ENCODE measurements at regions not wholly inside any gene's neighbourhood (a gene's known extent, or its start where the extent isn't known, plus 50 kb on each side); places are given as distances from the start of the nearest gene placed in this dataset.

DNA sequence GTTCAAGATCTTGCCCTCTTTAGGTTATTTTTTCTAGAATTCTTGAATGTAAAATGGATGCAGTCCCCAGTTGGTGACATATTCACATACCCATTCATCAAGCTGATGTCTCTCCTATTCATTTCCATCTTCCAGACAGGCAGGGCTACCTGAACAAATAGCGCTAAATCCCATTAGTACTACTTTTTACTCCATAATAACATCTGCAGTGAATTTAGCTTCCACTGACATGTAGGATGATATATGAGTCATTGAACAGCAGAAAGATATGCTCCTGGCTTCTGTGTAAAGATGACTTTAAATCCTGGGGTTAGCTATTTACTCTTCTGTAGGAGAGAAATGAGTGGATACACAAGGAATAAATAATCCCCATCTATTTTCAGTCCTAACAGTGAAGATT, 194.7 kb downstream of the RND3 start:
- TF ChIP-seq, protein P1, sequence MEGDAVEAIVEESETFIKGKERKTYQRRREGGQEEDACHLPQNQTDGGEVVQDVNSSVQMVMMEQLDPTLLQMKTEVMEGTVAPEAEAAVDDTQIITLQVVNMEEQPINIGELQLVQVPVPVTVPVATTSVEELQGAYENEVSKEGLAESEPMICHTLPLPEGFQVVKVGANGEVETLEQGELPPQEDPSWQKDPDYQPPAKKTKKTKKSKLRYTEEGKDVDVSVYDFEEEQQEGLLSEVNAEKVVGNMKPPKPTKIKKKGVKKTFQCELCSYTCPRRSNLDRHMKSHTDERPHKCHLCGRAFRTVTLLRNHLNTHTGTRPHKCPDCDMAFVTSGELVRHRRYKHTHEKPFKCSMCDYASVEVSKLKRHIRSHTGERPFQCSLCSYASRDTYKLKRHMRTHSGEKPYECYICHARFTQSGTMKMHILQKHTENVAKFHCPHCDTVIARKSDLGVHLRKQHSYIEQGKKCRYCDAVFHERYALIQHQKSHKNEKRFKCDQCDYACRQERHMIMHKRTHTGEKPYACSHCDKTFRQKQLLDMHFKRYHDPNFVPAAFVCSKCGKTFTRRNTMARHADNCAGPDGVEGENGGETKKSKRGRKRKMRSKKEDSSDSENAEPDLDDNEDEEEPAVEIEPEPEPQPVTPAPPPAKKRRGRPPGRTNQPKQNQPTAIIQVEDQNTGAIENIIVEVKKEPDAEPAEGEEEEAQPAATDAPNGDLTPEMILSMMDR (IDR thresholded peaks at IDR 0.05), result no peak
- no peak for TF ChIP-seq POLR2A (IDR thresholded peaks at IDR 0.05)

Measured in esophagus squamous epithelium (tissue), 4 donors.